Liver (tissue), 3 donors: ENCODE measurements at regions not wholly inside any gene's neighbourhood (a gene's known extent, or its start where the extent isn't known, plus 50 kb on each side); places are given as distances from the start of the nearest gene placed in this dataset.

Experiments used
- FOXA1 ChIP-seq: IDR thresholded peaks from 2 replicates; pipeline ENCODE4 v1.6.1; 2016; ENCODE audit warnings: antibody characterized with exemption
- GABPA ChIP-seq, 2 donors: IDR thresholded peaks in 1 of 2; conservative IDR thresholded peaks in 1 of 2; 2 replicates each; pipeline ENCODE4 v1.6.1; 2016; ENCODE audit warnings: antibody characterized with exemption in 2 of 2, mild to moderate bottlenecking in 1 of 2, moderate library complexity in 1 of 2
- HNF4G ChIP-seq: IDR thresholded peaks from 2 replicates; pipeline ENCODE4 v1.6.1; 2016; ENCODE audit warnings: antibody characterized with exemption
- RAD21 ChIP-seq, 2 donors: IDR thresholded peaks; 2 replicates each; pipeline ENCODE4 v1.6.1; 2016; ENCODE audit warnings: antibody characterized with exemption in 2 of 2, mild to moderate bottlenecking in 2 of 2
- SP1 ChIP-seq: IDR thresholded peaks from 2 replicates; pipeline ENCODE4 v1.6.1; 2018; ENCODE audit warnings: antibody characterized with exemption, mild to moderate bottlenecking
- TAF1 ChIP-seq: conservative IDR thresholded peaks from 2 replicates; pipeline ENCODE4 v1.6.1; 2016; ENCODE audit warnings: antibody characterized with exemption, mild to moderate bottlenecking
- YY1 ChIP-seq: IDR thresholded peaks from 2 replicates; pipeline ENCODE4 v1.6.1; 2016; ENCODE audit warnings: antibody characterized with exemption, mild to moderate bottlenecking
- TF ChIP-seq, protein P1 (sequence below): fragments of 150-350 bp; IDR thresholded peaks from 2 replicates; pipeline ENCODE4 v1.5.1; 2017; ENCODE audit warnings: improper control_type of control experiment, low read depth, low read length; ENCODE audit not compliant: missing input control
- TF ChIP-seq, protein P2 (sequence below): IDR thresholded peaks from 2 replicates; pipeline ENCODE4 v1.6.1; 2016; ENCODE audit warnings: antibody characterized with exemption
- TF ChIP-seq, protein P3 (sequence below): IDR thresholded peaks from 2 replicates; pipeline ENCODE4 v1.6.1; 2016; ENCODE audit warnings: antibody characterized with exemption
- TF ChIP-seq, protein P4 (sequence below): IDR thresholded peaks from 2 replicates; pipeline ENCODE4 v1.6.1; 2016; ENCODE audit warnings: antibody characterized with exemption
- donor health status: healthy.
- donor health status: healthy.

GRCh38 chr20:54922096-54922495, 446.7 kb downstream of the DOK5 start:
- no peak for TF ChIP-seq TAF1
- TF ChIP-seq, protein P1, sequence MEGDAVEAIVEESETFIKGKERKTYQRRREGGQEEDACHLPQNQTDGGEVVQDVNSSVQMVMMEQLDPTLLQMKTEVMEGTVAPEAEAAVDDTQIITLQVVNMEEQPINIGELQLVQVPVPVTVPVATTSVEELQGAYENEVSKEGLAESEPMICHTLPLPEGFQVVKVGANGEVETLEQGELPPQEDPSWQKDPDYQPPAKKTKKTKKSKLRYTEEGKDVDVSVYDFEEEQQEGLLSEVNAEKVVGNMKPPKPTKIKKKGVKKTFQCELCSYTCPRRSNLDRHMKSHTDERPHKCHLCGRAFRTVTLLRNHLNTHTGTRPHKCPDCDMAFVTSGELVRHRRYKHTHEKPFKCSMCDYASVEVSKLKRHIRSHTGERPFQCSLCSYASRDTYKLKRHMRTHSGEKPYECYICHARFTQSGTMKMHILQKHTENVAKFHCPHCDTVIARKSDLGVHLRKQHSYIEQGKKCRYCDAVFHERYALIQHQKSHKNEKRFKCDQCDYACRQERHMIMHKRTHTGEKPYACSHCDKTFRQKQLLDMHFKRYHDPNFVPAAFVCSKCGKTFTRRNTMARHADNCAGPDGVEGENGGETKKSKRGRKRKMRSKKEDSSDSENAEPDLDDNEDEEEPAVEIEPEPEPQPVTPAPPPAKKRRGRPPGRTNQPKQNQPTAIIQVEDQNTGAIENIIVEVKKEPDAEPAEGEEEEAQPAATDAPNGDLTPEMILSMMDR: no peak
- TF ChIP-seq HNF4G: no peak
- TF ChIP-seq FOXA1: no peak
- TF ChIP-seq GABPA (IDR thresholded peaks at IDR 0.05 in 1 of 2, conservative IDR thresholded peaks at IDR 0.05 in 1 of 2): no peak
- TF ChIP-seq, protein P2, sequence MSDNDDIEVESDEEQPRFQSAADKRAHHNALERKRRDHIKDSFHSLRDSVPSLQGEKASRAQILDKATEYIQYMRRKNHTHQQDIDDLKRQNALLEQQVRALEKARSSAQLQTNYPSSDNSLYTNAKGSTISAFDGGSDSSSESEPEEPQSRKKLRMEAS: no peak
- TF ChIP-seq, protein P3, sequence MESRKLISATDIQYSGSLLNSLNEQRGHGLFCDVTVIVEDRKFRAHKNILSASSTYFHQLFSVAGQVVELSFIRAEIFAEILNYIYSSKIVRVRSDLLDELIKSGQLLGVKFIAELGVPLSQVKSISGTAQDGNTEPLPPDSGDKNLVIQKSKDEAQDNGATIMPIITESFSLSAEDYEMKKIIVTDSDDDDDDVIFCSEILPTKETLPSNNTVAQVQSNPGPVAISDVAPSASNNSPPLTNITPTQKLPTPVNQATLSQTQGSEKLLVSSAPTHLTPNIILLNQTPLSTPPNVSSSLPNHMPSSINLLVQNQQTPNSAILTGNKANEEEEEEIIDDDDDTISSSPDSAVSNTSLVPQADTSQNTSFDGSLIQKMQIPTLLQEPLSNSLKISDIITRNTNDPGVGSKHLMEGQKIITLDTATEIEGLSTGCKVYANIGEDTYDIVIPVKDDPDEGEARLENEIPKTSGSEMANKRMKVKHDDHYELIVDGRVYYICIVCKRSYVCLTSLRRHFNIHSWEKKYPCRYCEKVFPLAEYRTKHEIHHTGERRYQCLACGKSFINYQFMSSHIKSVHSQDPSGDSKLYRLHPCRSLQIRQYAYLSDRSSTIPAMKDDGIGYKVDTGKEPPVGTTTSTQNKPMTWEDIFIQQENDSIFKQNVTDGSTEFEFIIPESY: no peak
- no peak for TF ChIP-seq SP1
- TF ChIP-seq, protein P4, sequence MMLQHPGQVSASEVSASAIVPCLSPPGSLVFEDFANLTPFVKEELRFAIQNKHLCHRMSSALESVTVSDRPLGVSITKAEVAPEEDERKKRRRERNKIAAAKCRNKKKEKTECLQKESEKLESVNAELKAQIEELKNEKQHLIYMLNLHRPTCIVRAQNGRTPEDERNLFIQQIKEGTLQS: no peak
- TF ChIP-seq YY1: no peak
- no peak for TF ChIP-seq RAD21 (IDR thresholded peaks at IDR 0.05)
